Tongue (tissue), 1 donor: ENCODE measurements at regions not wholly inside any gene's neighbourhood (a gene's known extent, or its start where the extent isn't known, plus 50 kb on each side); places are given as distances from the start of the nearest gene placed in this dataset.
A peak's percentile ranks its signal among the peaks of the same experiment; 100 is the strongest.
"Not testable (repeated sequence)": the region's sequence is repeated elsewhere in the genome, so short reads cannot be mapped to it uniquely, and the experiment has no call there.

Experiments
- DNase-seq: peaks from one replicate; pipeline ENCODE4 v3.0.0-alpha.2; 2015

- DNase-seq, result no peak
Observed at GRCh38 chr3:178099862-178100261, 436.4 kb upstream of the KCNMB2 start.

GRCh38 chr3:178100908-178101307 is 435.3 kb upstream of the KCNMB2 start:
- no peak for DNase-seq

GRCh38 chr3:178103140-178103539 is 433.1 kb upstream of the KCNMB2 start:
- DNase-seq, result peak; percentile 45

GRCh38 chr3:178107804-178108203 is 428.4 kb upstream of the KCNMB2 start:
- no peak for DNase-seq

DNA sequence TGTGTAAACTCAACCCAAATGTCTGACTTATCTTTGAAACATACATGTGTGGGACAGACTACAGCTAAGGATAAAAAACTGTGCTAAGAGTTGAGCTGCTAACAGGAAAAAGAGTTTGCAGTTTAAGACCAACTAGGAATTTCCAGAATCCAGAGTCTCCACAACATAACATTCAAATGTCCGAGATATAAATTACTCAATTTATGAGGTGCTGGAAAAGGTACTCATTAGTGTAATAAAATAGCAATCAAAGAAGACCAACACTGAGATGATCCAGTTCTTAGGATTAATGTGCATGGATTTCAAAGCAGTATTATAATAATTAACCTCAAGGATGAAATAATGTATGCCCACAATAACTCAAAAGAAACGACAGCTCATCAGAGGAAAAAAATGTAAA is 426.5 kb upstream of the KCNMB2 start:
- no peak for DNase-seq

- no peak for DNase-seq
Observed at GRCh38 chr3:178112134-178112533, 424.1 kb upstream of the KCNMB2 start.

DNA sequence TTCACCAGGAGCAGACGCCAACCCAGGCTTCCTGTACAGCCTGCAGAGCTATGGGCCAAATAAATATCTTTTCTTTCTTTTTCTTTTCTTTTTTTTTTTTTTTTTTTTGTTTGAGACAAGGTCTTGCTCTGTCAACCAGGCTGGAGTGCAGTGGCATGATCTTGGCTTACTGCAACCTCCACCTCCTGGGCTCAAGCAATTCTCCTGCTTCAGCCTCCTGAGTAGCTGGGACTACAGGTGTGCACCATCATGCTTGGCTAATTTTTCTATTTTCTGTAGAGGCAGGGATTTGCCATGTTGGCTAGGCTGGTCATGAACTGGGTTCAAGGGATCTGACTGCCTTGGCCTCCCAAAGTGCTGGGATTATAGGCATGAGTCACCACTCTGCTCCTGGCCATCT is 423.7 kb upstream of the KCNMB2 start:
- DNase-seq, result not testable (repeated sequence)

DNA sequence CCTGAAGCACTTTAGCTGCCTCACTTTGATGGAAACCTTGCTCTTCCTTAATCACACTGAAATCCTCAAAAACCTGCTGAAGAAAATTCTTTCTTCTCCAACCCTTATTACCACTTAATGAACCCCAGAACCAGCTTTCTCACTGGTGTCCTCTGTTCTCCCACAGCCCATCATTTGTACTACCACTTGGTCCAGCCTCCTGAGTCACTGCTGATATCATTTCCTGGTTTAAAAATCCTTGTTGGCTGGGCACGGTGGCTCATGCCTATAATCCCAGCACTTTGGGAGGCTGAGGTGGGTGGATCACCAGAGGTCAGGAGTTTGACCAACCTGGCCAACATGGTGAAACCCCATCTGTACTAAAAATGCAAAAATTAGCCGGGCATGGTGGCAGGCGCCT is 418.6 kb upstream of the KCNMB2 start:
- DNase-seq, result no peak

- peak; percentile 25 for DNase-seq
Observed at GRCh38 chr3:178119608-178120295, 416.5 kb upstream of the KCNMB2 start.

DNA sequence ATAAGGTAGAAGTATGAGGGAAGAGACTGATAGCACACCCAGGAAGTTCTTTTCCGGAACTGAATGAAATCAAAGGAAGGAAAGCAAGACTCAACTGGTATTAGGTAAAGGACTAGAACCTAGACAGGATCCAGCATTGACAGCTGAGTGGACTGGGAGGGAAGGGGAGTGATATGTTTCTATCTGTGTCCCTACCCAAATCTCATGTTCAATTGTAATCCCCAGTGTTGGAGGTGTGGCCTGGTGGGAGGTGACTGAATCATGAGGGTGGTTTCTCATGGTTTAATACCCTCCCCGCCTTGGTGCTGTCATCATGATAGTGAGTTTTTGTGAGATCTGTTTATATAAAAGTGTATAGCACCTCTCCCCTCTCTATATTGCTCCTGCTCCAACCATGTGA is 415.9 kb upstream of the KCNMB2 start:
- no peak for DNase-seq

- DNase-seq, result no peak
Observed at GRCh38 chr3:178126686-178127085, 409.6 kb upstream of the KCNMB2 start.

- DNase-seq, result no peak
Observed at GRCh38 chr3:178127221-178127620, 409.0 kb upstream of the KCNMB2 start.

DNA sequence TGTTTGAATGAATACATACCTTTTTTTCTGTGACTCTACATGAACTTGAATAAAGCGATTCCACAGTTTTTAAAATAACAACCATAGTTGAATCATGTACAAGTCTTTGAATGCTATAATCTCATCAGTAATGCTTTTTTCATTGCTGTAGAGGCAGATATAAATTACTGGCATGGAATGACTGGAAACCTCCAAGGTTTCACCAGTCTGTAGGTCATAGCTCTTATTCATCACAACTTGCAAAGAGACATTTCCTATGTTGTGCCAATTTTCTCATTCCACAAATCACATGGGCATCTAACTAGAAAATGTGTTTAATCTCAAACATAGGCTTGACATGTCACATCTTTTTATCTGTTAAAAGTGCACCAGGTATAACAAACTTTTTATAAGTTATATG is 407.1 kb upstream of the KCNMB2 start:
- DNase-seq, result no peak

- no peak for DNase-seq
Observed at GRCh38 chr3:178131801-178132200, 404.4 kb upstream of the KCNMB2 start.

- no peak for DNase-seq
Observed at GRCh38 chr3:178137206-178137605, 399.0 kb upstream of the KCNMB2 start.

DNA sequence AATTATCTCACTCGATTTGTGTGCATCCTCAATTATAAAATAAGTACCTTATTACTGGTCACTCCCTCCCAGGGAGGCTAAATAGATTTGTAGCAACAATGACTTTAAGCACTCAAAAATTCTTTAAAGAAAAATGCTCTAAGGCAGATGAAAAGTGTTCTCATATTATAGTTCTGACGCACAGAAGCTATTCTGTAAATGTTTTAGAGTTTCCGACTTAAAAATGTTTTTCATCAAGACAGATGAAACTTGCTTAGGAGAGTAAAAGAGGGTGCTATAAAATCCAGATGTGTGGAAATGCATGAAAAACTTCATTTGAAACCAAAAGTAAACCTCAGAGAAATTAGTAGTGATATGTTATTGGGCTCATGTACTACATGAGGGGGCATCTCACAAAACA is 398.4 kb upstream of the KCNMB2 start:
- DNase-seq, result no peak

DNA sequence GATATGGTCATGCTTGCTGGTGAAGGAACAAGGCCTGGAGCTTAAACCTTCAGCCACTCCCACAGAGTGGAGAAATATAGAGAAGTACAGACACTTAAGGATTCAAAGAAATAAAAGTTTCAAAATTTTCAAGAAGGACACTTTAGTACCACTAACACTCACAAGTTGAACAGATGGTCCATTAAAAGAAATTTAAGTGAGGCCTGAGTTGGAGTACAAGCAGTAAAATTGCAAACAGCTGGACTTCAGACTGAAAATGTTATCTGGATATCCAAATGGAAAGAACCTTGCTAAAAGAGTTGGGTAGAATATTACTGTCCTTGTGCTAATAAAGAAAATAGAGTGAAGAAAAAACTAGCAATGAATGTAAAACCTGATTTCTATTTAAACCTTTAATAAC is 397.1 kb upstream of the KCNMB2 start:
- no peak for DNase-seq

DNA sequence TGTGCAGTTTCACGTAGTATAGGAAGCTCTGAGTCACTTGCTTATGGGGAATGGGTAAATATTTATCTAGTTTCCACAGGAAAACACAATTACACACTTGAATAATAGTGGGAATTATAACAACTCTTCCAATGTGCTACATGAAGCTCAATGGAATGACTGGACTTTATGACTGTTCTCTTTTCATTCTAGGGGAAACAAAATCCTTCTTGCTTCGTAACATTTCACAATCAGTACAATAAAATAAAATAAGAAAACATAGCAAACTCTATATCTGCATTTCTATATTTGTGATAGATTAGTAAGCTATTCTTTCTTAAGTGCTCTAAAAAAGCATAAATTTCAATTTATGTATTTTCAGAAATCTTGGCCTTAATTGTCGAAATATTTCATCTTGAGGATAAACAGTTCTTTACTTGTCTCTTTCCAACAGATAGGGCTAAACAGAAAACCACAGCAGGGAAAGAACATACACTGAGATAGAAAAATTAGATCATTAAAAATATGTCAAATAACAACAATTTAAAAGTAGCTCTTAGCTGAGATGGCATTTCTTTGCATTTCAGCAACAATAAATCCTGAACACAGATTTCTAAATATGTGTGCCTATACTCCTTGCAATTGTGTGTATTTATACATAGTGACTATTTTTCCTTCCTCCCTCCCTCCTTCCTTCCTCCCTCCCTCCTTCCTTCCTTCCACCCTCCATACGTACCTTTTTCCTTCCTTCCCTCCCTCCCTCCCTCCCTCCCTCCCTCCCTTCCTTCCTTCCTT is 395.5 kb upstream of the KCNMB2 start:
- DNase-seq, result no peak

GRCh38 chr3:178141305-178141684 is 394.9 kb upstream of the KCNMB2 start:
- not testable (repeated sequence) for DNase-seq

GRCh38 chr3:178146406-178146831 is 389.8 kb upstream of the KCNMB2 start:
- DNase-seq, result peak; percentile 66

GRCh38 chr3:178147001-178147400 is 389.2 kb upstream of the KCNMB2 start:
- no peak for DNase-seq

DNA sequence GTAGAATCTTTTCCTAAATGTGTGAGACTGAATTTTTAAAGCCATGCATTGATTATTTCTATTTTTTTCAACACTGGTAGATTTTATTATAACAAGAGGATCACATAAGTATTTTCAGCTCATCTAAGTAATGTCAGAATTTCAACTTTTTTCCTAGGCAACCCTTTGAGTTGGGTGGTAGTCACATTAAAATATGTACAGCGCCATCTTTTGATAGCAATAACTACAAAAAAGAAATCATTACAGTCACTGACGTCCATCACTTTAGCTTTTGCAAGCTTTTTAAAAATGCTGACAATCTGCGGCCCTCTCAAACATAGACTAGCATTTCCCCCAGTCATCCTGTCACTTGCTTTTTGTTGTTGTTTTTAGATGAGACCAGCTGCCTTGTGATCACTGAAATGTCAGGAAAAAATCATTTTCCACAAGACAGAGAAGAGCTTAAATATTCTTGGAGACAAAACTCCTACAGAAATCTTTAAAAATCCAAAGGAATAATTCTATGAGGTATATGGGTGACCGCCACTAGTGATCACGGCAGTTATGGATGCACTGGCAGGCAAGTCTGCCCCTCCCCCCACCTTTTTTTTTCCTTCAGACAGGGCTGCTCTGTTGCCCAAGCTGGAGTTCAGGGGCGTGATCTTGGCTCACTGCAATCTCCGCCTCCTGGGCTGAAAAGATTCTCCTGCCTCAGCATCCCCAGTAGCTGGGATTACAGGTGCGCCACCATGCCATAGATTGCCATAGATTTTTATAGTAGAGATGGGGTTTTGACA is 384.0 kb upstream of the KCNMB2 start:
- DNase-seq, result no peak

- no peak for DNase-seq
Observed at GRCh38 chr3:178152988-178153387, 383.2 kb upstream of the KCNMB2 start.
